NCI-H2196 treated with DMSO at 0.1 percent for 48 hours (cell line): ENCODE measurements at regions not wholly inside any gene's neighbourhood (a gene's known extent, or its start where the extent isn't known, plus 50 kb on each side); places are given as distances from the start of the nearest gene placed in this dataset.

ENCODE experiments used
- DNase-seq: peaks from one replicate; lab custom pipeline; 2025; ENCODE audit not compliant: unreplicated experiment; lab: John Stamatoyannopoulos, UW

- DNase-seq, result no peak
Observed at GRCh38 chr5:174282391-174282790, 236.9 kb downstream of the NSG2 start.

DNA sequence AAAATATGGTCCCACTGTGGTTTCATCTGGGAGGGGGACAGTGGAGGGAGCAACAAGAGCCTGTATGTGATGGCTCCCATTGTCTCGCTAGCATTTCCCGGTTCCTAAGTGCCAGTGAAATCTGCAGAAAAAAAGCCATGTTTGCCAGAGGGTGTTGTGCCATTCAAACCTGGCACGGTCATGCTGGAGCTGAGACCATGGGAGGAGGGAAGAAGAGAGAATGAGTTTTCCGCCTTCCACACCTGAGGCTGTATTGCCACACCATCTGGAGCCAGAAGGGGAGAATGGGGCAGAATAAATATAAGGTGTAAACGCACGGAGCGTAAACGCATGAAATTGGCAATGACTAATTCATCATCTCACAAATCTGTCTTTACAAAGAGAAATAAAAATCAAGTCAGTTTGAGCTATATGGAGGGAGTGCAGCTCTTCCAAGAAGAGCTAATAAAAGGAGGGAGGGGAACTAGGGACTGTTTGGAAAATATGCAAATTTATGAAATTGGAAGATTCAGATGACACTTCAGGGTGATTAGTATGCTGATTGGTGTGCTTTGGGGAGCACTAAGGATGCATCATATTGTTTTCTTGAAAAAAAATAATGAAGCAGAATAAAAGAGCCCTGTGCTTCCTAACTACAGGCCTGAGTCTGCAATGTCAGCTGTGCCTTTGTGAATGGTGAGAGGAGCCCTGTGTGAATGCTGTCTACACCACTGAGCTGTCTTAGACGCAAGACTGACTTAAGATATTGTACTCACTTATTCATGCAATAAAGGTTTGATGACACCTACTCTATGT, 237.9 kb downstream of the NSG2 start:
- DNase-seq, result no peak

- no peak for DNase-seq
Observed at GRCh38 chr5:174284873-174285272, 239.4 kb downstream of the NSG2 start.

- DNase-seq, result no peak
Observed at GRCh38 chr5:174287761-174288160, 242.3 kb downstream of the NSG2 start.

- no peak for DNase-seq
Observed at GRCh38 chr5:174288439-174288838, 242.9 kb downstream of the NSG2 start.

GRCh38 chr5:174291162-174291561, 245.7 kb downstream of the NSG2 start:
- no peak for DNase-seq

GRCh38 chr5:174292348-174292747, 246.8 kb downstream of the NSG2 start:
- no peak for DNase-seq

GRCh38 chr5:174293006-174293405, 247.5 kb downstream of the NSG2 start:
- no peak for DNase-seq

GRCh38 chr5:174293481-174293880, 248.0 kb downstream of the NSG2 start:
- DNase-seq, result no peak

GRCh38 chr5:174294891-174295620, 249.6 kb downstream of the NSG2 start:
- no peak for DNase-seq

- DNase-seq, result no peak
Observed at GRCh38 chr5:174295702-174296436, 250.4 kb downstream of the NSG2 start.

GRCh38 chr5:174300118-174300940, 254.8 kb downstream of the NSG2 start:
- no peak for DNase-seq

- no peak for DNase-seq
Observed at GRCh38 chr5:174300941-174301761, 255.6 kb downstream of the NSG2 start.

DNA sequence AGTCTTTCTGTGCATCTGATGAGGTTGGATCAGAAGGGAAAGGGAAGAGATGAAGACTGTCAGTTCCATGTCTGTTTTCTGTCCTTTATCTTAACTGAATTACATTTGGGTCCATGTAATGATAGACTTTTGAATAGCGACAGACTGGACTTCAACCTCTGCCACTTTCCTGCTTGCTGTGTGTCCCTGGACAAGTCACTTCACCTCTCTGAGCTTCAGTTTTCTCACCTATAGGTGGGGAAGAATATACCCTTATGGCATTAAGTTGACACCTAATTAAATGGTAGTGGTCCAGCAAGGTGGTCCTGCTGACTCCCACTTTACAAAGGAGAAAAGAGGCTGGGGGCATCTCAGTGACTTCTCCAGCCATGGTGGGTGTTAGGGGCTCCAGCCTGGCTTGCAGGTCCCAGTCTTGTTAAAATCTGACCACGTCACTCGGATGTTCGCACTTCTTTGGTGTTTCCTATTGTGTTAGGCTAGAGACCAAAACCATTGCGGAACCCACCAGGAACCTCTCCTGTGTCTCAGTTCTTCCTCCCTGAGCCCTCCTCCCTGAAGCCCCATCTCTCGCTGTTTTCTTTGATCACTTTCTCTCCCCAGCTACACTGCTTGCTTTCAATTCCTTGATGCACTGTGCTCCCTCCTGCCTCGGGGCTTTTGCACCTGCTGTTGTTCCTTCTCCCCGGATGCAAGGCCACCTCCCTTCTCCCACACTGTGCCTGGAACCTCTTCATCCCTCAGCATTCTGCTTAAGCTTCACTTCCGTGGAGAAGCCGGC, 256.5 kb downstream of the NSG2 start:
- DNase-seq, result no peak

DNA sequence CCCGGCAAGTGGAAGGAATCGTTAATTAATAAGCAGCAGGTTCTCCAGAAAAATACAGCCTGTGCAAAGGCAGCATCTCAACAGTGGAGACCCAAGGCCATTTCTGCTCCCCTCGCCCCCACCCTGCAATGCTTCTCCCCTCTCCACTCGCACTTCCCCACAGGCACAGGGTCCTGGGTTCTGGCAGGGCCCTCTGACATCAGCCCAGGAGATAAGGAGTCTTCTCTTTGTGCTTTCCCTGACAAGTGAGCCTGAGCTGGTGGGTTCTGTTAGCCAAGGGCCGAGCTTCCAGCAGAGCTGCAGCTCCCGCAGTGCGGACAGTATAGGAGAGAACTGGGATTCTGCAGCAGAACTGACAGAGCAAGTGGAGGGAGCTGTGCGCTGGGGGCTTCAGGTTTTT, 257.5 kb downstream of the NSG2 start:
- no peak for DNase-seq

GRCh38 chr5:174303437-174304045, 258.0 kb downstream of the NSG2 start:
- no peak for DNase-seq

GRCh38 chr5:174305241-174305681, 259.8 kb downstream of the NSG2 start:
- no peak for DNase-seq

GRCh38 chr5:174306345-174307030, 261.0 kb downstream of the NSG2 start:
- no peak for DNase-seq
